ENCODE measurements at regions not wholly inside any gene's neighbourhood (a gene's known extent, or its start where the extent isn't known, plus 50 kb on each side); places are given as distances from the start of the nearest gene placed in this dataset.

DNA sequence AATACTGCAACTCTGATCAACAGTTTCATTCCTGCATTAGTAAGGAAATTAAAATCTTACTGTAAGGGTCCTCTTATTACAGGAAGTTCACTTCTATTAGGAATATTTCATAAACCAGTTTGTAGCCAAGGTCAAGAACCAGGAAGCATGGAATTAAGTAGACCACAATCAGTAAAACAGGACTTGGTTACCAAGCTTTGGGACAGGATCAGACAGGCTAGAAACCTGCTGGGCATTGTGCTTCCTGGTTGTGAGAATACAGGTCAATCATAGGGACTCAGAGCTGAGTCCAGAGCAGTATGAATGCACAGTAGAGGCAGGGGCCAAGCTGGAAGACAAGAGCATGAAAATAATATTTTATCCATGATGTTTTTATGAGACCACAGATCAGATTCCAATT is 248.0 kb downstream of the IKZF2 start:
- Mint-ChIP-seq H3K36me3 (ENCODE audit: low read depth, unreplicated experiment) (no peaks in the 10 kb centered on the region), H3K27me3 (ENCODE audit: low read depth, unreplicated experiment) (no peaks in the 10 kb centered on the region), H3K4me1 (ENCODE audit: low read depth, unreplicated experiment) (no peaks in the 10 kb centered on the region), H3K9me3 (ENCODE audit: unreplicated experiment) (no peaks in the 10 kb centered on the region), H3K4me3 (ENCODE audit: unreplicated experiment) (no peak overlapping the region), H3K27ac (ENCODE audit: unreplicated experiment) (no peak overlapping the region)
- no peaks in the 10 kb centered on the region for H3K27me3 ChIP-seq (ENCODE audit: insufficient read depth, low read length)
- H3K4me3 ChIP-seq (ENCODE audit: insufficient read depth, low read depth, low read length) = no peak overlapping the region
- TF ChIP-seq, protein P1, sequence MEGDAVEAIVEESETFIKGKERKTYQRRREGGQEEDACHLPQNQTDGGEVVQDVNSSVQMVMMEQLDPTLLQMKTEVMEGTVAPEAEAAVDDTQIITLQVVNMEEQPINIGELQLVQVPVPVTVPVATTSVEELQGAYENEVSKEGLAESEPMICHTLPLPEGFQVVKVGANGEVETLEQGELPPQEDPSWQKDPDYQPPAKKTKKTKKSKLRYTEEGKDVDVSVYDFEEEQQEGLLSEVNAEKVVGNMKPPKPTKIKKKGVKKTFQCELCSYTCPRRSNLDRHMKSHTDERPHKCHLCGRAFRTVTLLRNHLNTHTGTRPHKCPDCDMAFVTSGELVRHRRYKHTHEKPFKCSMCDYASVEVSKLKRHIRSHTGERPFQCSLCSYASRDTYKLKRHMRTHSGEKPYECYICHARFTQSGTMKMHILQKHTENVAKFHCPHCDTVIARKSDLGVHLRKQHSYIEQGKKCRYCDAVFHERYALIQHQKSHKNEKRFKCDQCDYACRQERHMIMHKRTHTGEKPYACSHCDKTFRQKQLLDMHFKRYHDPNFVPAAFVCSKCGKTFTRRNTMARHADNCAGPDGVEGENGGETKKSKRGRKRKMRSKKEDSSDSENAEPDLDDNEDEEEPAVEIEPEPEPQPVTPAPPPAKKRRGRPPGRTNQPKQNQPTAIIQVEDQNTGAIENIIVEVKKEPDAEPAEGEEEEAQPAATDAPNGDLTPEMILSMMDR (IDR thresholded peaks at IDR 0.05; ENCODE audit: insufficient read depth, low read depth, low read length) = no peak
- no peak for TF ChIP-seq EZH2 (IDR thresholded peaks at IDR 0.05; ENCODE audit: insufficient read depth, low read length)
- H3K9ac ChIP-seq (ENCODE audit: low read length) = no peak overlapping the region
- H4K20me1 ChIP-seq (ENCODE audit: insufficient read depth, low read length) = no peaks in the 10 kb centered on the region
- no peaks in the 10 kb centered on the region for H3K4me1 ChIP-seq (ENCODE audit: insufficient read depth, low read length)
- H2AFZ ChIP-seq (ENCODE audit: low read depth, low read length) = no peak overlapping the region
- no peak overlapping the region for H3K4me2 ChIP-seq (ENCODE audit: low read length)
- H3K27ac ChIP-seq (ENCODE audit: low read depth, low read length) = no peak overlapping the region
- no peaks in the 10 kb centered on the region for H3K36me3 ChIP-seq (ENCODE audit: insufficient read depth, low read length)
- FAIRE-seq = no peak
- DNase-seq (ENCODE audit: low read depth) = no peak
- H3K9me3 ChIP-seq (ENCODE audit: insufficient read depth, low read depth, low read length) = no peaks in the 10 kb centered on the region
- H3K79me2 ChIP-seq (ENCODE audit: insufficient read depth, low read length) = no peaks in the 10 kb centered on the region

DNA sequence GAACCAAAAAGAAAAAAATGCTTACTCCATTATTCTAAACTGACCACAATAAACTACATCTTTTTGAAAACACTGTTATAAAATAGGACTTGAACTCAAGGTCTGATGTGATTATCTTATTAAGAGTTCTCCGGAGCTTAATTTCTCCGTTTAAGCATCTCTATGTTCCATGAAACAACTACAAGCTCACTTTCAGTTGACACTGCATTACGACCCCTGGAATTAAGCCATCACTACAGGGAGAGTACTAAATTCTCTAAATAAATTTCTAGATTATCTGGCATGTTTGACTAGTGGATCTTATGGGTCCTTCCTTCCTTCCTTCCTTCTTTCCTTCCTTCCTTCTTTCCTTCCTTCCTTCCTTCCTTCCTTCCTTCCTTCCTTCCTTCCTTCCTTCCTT is 249.0 kb downstream of the IKZF2 start:
- Histone ChIP-seq H2AFZ (ENCODE audit: low read depth, low read length) (no peak overlapping the region), H3K4me1 (ENCODE audit: insufficient read depth, low read length) (no peaks in the 10 kb centered on the region), H3K27me3 (ENCODE audit: insufficient read depth, low read length) (peaks cover 2% of the 10 kb centered on the region), H3K4me3 (ENCODE audit: insufficient read depth, low read depth, low read length) (no peak overlapping the region), H3K4me2 (ENCODE audit: low read length) (no peak overlapping the region), H3K9ac (ENCODE audit: low read length) (no peak overlapping the region), H3K79me2 (ENCODE audit: insufficient read depth, low read length) (no peaks in the 10 kb centered on the region), H3K36me3 (ENCODE audit: insufficient read depth, low read length) (no peaks in the 10 kb centered on the region), H4K20me1 (ENCODE audit: insufficient read depth, low read length) (no peaks in the 10 kb centered on the region), H3K27ac (ENCODE audit: low read depth, low read length) (no peak overlapping the region), H3K9me3 (ENCODE audit: insufficient read depth, low read depth, low read length) (no peaks in the 10 kb centered on the region)
- Mint-ChIP-seq H3K4me1 (ENCODE audit: low read depth, unreplicated experiment) (no peaks in the 10 kb centered on the region), H3K4me3 (ENCODE audit: unreplicated experiment) (no peak overlapping the region), H3K27me3 (ENCODE audit: low read depth, unreplicated experiment) (no peaks in the 10 kb centered on the region), H3K36me3 (ENCODE audit: low read depth, unreplicated experiment) (no peaks in the 10 kb centered on the region), H3K9me3 (ENCODE audit: unreplicated experiment) (no peaks in the 10 kb centered on the region), H3K27ac (ENCODE audit: unreplicated experiment) (no peak overlapping the region)
- TF ChIP-seq, protein P1 (IDR thresholded peaks at IDR 0.05; ENCODE audit: insufficient read depth, low read depth, low read length) = no peak
- no peak for TF ChIP-seq EZH2 (IDR thresholded peaks at IDR 0.05; ENCODE audit: insufficient read depth, low read length)
- FAIRE-seq = no peak
- no peak for DNase-seq (ENCODE audit: low read depth)

DNA sequence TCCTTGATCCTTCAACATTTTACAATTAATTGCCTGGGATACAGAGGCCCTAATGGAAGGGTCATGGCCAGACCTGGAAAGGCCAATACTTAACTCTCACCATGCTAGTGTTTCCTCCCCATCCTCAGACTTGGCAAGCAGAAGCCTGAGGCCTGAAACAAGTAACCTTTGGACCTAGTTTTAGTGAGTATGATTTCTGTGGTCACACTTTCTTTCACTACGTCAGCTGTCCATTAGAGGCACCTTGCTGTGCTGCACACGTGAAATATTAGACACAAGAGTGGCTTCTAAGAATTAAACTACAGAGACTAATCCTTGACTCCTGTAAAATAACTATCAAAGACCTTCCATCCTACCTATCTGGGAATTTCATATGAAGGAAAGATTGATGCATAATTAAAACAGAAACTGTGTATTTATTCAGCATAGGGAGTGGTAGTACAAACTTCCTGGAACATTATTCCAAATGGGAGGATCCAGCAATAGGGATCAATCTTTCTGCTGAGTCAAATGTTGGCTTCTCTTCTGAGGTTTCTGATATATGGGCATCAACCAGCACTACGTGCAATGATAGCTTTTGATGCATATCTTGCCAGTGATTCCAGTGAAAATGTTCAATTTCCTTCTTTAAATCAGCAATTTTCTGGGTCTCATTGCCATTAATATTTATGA is 249.7 kb downstream of the IKZF2 start:
- no peak overlapping the region for H3K27ac ChIP-seq (ENCODE audit: low read depth, low read length)
- no peak overlapping the region for H2AFZ ChIP-seq (ENCODE audit: low read depth, low read length)
- H3K79me2 ChIP-seq (ENCODE audit: insufficient read depth, low read length) = no peaks in the 10 kb centered on the region
- Mint-ChIP-seq H3K4me1 (ENCODE audit: low read depth, unreplicated experiment) (no peaks in the 10 kb centered on the region), H3K4me3 (ENCODE audit: unreplicated experiment) (no peak overlapping the region), H3K36me3 (ENCODE audit: low read depth, unreplicated experiment) (no peaks in the 10 kb centered on the region), H3K27me3 (ENCODE audit: low read depth, unreplicated experiment) (no peaks in the 10 kb centered on the region), H3K27ac (ENCODE audit: unreplicated experiment) (no peak overlapping the region), H3K9me3 (ENCODE audit: unreplicated experiment) (no peaks in the 10 kb centered on the region)
- no peak overlapping the region for H3K9ac ChIP-seq (ENCODE audit: low read length)
- no peaks in the 10 kb centered on the region for H3K9me3 ChIP-seq (ENCODE audit: insufficient read depth, low read depth, low read length)
- H3K4me3 ChIP-seq (ENCODE audit: insufficient read depth, low read depth, low read length) = no peak overlapping the region
- no peak for TF ChIP-seq EZH2 (IDR thresholded peaks at IDR 0.05; ENCODE audit: insufficient read depth, low read length)
- TF ChIP-seq, protein P1 (IDR thresholded peaks at IDR 0.05; ENCODE audit: insufficient read depth, low read depth, low read length) = no peak
- no peak overlapping the region for H3K4me2 ChIP-seq (ENCODE audit: low read length)
- H3K27me3 ChIP-seq (ENCODE audit: insufficient read depth, low read length) = peaks cover 2% of the 10 kb centered on the region
- DNase-seq (ENCODE audit: low read depth) (no peak), FAIRE-seq (no peak)
- H3K36me3 ChIP-seq (ENCODE audit: insufficient read depth, low read length) = no peaks in the 10 kb centered on the region
- no peaks in the 10 kb centered on the region for H3K4me1 ChIP-seq (ENCODE audit: insufficient read depth, low read length)
- no peaks in the 10 kb centered on the region for H4K20me1 ChIP-seq (ENCODE audit: insufficient read depth, low read length)
